NCI-H69 (cell line): ENCODE measurements at regions not wholly inside any gene's neighbourhood (a gene's known extent, or its start where the extent isn't known, plus 50 kb on each side); places are given as distances from the start of the nearest gene placed in this dataset.
A peak's percentile ranks its signal among the peaks of the same experiment; 100 is the strongest.

ENCODE experiments used
- DNase-seq: peaks from one replicate; lab custom pipeline; 2025; lab: John Stamatoyannopoulos, UW

DNA sequence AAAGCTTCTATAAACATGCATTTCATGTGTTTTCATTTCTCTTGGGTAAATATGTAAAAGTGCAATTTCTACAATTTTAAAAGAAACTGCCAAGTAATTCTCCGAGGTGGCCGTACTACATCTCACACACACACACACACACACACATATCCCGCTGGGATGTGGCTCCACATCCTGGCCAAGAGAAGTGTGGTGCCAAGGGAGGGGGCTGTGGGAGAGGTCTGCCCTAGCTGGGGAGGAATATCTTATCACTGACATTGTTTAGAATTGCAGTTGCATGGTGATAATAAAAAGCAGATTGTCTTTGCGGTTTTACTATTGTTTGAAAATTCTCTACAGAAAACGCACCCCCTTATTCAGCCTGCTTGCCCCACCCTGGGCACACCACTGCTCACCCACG lies 558.4 kb downstream of the BNC2 start:
- no peak for DNase-seq

DNA sequence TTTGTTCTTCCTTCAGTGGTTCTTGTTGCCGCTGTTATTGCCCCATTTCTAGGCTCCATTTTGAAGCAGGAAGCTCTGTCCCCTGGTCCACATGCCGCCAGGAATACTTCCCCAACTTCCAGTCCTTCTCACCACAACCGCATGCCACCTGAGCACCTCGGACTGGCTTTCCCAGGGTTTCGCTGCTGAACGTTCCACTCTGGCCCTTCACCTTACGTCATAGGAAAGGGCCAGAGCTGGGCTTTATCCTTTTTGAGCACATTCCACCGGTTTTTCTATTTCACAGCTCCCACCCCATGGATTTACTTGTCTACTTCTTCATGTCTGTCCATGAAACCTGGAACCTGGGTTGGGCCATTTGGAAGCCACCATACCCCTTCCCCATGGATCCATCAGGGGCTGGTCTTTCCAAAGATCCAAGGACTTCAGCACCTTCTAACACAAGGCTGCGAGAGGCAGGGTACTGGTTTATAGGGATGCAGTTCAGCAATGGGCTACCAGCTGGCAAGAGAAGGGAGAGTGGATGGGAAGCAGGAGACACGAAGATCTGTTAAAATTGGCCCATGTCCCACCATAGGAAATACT lies 557.4 kb downstream of the BNC2 start:
- DNase-seq = no peak

DNA sequence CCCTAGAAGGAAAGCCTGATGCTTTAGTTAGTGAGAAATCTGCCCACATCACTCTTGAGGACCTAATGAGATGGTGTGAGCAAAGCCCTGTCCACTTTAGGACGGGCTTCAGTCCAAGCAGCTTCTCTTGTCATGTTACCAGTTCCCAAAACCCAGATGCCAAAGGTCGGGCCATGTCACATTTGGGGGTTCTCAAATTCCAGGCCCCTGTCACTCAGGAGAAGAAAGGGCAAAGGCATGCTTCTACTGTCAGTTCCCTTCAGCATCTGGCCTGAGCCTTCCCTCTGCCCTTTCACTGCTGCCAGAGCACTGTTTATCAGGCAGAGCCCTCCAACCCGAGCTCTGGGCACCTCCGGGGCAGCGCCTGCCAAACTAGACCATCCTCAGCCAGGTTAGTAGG lies 556.0 kb downstream of the BNC2 start:
- no peak for DNase-seq

DNA sequence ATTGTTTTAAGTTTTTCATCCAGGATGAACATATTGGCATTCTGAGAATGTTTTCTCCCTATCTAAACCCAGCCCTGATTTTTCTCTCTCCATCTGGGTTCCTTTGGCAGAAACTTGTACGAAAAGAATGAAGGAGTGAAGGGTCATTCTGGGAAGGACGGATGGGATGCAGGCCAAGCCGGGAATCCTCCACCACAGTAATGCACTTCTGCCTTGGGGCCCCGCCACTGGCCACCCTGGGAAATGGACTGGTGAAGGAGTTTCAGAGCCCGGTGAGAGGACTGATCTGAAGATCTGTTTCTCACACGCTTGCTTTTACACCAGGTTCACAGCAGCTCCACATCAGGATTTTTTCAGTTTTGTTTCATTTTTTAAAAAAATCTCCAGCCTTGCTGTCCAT lies 554.8 kb downstream of the BNC2 start:
- no peak for DNase-seq

DNA sequence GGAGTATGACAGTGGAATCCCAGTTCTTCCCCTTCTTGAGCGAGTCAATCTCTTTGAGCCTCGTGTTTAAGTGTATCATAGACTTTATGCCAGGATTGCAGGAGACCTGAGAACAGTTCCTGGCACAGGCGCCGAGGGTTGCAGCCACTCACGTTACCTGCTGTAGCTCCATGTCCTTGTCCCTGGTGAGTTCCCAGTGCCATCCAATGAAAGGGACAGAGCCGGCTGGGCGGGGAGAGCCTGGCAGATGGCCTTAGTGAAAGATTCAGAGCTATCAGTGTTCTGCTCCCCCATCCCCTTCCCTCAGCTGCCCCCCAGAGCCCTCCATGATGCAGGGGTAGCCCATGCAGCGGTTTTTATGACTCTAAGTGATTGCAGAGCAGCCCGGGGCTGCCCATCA lies 554.0 kb downstream of the BNC2 start:
- peak; percentile 16 for DNase-seq

DNA sequence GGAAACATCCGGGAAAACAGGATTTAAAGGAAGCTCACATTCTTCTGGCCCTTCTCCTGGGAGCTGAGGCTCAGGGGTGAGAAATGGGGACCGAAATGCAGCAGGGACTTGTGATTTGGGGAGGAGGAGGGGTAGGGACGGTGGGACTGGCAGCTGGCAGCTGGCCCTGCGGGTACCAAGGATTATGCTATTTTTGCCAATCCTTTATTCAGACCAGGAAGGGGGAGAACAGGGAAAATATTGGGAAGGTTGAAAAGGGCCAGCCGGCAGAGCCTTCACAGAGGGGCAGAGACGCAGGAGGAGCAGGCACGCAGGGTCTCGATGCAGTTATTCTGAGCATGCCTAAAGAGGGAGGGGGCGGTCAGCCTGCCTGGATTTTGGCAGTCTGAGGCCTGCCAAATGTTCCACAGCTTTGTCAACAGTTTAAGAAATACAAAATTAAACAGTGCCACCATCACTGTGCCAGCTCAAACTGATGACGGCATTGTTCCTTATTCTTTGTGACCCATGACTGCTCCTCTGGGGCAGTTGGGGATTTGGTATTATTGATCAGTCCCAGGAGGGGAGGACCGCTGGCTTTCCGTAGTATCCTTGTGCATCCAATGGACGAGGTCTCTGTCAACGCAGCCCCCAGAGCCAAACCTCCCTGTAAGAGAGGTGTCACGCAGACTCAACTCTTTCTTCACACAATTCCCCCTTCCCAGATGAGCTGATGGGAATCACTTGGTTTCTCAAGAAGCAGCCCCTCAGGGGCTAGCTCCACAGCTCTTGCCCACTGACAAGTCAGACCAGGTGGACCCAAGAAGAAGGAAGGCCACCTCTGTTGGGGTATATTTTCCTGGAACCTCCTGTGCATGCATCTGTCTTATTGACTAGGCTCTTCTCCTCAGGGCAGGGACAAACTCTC lies 553.3 kb downstream of the BNC2 start:
- no peak for DNase-seq

DNA sequence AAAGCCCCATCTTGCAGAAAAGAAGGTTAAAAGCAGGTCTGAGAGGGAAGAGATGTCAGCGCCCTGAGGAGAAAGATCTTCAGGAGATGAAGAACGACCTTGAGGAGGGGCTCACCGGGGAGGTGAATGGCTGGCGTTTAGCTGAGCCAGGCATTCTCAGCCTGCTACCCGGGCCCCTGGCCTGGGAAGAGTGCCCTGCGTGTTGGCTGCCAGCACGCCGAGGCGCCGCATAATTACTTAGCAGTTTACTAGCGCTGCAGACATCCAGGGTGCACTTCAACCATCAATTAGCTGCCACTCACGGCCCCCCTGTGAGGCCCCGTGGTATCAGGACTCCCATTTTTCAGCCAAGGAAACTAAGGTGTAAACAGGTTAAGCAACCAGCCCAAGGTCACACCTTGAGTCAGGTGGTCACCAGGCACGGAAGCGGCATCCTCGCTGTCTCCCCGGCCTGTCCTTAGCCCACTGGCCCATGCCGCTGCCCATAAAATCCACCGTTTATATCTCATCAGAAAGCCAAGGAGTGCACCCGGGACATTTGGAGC lies 551.9 kb downstream of the BNC2 start:
- peak; percentile 71 for DNase-seq

DNA sequence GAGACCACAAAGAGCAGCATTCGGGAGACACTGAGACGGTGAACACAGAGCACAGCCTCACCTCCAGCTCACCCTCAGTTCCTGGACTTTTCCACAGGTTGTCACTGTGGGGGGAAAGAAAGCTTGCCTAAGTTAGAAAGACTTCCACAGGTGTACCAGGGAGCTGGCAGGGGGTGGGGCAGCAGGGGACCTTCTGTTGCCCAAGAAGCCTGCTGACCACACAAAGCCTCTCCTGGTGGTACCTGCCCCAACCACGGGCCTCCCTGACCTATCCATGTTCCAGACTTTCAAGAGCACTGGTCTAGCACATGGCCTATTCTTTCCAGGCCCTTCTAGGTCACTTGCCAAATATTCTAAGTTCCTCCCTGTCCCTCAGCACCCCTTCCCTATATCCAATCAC lies 550.8 kb downstream of the BNC2 start:
- no peak for DNase-seq

DNA sequence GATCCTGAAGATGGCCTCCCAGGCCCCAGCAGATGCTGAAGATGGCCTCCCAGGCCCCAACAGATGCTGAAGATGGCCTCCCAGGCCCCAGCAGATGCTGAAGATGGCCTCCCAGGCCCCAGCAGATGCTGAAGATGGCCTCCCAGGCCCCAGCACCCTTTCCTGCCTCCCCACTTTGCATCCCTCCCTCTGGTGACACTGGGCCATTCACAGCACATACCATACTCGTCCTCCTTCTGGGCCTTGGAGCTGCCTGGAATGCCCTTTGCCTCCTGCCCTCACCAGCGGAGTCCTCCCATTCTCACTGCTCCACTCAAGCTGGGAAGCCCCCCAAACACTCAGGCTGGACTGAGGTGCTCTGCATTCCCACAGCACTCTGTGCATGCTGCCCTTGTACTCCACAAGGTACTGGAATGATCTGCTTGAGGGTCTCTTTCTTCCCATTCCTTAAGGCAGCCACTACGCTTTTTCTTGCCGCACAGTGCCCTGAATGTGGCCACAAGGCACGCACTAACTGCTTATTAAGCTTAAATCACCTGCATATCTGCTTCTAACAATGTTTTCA lies 550.0 kb downstream of the BNC2 start:
- no peak for DNase-seq

DNA sequence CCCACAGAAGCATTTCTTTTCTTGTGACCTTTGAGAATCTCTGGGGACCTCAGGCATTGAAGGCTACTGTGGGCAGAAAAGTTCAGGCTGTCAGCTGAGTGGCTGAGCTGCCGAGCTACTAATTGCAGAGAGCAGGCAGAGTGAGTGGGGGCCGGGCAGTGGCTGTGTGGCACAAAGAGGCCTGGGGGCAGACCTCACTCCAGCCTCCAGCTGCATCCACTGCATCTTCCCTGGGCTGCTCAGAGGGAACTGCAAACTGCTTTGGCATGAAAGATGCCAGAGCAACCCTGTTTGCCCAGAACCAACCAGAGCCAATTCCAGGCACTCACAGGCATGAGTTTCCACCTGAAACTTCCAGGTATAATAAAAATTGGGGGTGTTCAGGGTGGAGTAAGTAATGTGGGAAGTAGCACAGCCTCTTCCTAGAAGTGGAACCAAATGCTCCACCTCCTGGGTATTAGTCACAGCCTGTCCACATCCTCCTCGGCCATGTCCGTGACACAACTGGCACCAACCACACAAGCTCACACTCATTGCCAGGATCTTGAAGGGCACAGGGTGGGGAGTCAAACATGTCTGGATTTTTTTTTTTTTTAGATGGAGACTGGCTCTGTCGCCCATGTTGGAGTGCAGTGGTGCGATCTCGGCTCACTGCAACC lies 548.9 kb downstream of the BNC2 start:
- DNase-seq = no peak

DNA sequence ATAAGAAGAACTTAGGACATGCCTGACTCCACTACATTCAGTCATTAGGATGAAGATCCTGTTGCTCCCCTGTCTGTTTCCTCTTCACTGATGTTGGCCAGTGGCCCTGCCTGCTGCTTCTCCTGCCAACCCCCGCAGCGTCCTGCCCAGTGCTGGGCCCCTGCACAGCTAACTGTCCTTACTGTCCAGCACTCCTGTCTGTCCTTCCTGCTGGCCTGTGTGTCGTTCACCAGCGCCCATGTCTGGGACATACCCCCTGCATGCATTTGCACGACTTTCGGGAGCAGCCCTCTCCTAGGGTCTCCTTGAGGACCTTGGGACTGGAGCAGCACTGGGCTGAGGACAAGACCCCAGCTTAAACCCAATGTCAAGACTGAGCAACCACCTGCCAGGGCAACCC lies 547.6 kb downstream of the BNC2 start:
- no peak for DNase-seq

DNA sequence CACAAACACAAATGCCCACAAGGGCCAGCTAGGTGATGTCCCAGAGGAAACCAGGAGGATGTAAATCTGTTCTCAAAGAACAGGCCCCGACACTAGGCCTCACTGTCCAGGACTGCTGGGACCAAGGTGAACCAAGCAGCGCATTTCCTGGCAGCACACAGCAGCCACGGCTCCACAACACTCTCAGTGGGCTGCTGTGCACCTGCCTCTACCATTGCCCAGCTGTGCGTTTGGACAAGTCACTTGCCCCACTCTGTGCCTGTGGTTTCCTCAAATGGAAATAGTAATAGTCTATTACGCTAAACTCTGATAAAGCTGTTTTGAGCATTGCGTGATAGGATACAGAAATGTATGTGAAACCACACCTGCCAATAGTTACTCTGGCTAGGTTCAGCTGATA lies 544.5 kb downstream of the BNC2 start:
- no peak for DNase-seq

DNA sequence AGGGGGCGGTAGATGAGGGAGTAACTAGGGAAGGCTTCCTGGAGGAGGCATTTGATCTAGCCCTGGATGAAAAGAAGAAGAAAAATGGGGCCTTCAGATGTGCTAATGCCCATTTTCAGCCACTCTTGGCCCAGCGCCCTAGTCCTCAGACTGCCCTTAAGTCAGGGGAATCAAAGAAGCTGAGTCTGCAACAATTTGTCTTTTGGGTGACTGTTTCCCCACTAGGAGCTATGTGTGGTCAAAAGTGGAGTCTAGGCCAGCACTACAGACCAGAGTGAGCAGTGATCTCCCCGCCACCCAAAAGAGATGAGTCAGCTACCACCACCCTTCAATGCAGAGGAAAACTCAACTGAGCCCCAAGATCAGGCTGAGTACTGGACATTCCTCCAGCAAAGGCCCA lies 542.1 kb downstream of the BNC2 start:
- no peak for DNase-seq

DNA sequence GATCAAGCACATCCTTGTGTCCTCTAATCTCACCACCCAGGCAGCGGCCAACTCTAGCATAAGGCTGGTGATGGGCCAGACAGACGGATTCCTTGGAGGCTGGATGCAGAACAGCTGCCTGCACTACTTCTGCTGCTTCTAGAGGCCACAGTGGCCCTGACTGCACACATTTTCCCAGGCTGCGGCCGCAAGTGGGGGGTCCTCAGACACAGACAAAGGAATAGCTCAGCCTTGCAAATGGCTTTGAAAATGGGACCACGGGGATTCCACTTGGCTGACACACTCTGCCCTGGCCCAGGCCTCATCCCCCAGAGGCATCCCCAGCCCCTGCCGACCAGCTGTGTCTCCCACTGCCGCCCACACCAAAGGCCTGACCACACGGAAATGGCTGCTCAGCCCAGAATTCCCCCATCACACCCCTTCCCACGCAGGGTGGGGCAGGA lies 540.8 kb downstream of the BNC2 start:
- no peak for DNase-seq

DNA sequence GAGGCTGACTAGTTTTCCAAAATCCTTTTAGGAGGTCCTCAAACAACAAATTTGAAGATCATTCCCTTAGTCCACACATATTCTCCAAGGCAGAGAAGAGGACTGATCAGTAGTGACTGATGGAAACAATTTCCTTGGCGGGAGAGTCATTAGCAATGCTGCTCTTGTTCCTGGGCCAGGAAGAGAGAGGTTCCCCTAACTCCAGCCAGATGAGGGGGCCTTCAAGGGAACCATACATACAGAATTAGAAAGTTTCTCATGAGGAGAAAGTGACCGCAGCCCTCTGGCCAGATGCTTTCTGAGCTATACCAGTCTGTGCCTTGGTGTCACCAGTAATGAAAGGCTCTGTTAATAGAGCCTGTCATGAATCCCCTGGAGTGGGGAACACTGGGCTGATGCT lies 539.4 kb downstream of the BNC2 start:
- DNase-seq = no peak

DNA sequence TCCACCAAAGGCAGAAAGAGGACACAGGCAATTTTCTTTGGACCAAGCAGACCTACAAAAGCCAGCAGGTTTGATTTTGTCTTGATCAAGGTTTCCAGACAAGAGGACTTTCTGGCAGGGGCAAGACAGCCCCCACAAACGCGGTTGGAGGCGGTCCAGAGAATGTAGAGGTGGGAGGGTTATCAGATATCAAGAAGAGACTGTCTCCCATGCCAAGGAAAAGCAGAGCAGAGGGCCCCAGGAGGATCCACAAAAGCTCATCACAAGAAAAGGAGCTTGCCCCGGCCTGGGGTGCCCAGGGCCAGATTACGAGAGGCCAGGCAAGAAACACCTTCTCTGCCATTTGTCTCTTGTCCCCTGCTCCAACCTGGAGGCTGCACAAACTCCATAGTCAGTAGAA lies 538.9 kb downstream of the BNC2 start:
- no peak for DNase-seq

DNA sequence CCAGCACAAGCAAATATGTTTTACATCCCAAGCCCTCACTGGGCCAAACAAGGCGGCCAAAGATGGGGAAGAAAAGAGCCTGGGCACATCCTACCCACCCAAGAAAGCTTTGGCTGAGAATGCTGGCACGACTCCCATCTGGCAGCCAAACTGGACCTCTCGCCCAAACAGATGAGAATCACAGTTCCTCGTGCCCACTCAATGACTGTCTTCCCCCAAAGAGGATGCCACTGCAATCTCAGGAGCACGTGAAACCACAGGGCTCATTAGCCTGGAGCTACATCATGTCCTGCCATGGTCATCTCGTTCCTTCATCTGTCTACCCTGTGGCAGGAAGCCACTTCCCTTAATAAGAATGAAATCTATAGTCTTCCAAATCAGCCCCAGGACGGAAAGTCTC lies 536.8 kb downstream of the BNC2 start:
- DNase-seq = no peak

DNA sequence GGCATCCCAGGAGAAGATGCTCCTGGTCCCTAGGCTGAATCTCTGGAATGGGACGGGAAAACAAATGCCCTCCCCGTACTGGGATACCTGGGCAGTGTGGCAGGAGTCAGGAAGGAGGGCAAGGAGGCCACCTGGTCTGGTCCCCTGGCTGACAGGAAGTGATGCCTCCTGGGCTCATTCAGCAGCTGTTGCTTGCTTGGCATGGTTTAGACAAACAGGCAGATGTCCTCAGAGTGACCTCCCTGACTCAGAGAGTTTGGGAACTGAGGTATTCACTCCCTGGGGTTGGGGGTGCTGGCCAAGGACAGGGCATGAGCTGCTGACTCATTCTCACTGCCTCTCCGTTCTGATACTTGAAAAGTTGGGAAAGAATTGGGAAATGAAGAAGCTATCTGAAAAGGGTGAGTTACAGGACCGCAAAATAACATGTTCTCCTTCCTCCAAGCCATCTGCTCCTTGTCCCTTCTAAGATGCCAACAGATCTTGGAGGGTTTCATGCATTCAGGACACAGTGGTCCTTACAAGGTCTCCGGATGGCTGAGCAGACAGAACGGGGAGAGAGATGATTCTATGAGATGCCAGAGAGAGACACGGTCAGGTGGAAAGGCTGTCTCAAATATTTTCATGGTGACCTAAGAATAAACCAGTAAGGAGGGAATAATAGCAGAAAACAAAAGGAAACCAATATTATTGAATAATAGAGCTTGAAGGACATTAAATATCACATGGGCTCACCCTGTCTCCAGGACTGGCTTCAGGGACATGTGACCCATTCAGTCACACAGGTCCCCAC lies 534.5 kb downstream of the BNC2 start:
- peak; percentile 48 for DNase-seq

DNA sequence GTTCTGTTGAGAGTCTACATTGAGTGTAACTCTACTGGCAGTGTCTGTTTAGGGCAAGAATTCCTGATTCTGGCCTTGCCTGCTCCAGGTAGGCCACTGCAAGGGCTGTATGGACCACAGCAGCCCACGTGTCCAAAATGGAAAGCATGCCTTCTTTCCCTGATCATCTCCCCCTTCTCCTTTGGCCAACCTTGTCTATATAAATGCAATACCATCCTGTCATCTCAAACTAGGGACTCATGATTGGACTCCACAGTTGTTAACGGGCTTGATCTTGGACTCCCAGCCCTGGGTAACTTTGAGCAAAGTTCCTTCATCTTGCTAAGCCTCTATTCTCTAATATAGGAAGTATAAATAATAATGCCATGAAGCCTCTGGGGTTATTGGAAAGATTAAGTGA lies 533.6 kb downstream of the BNC2 start:
- DNase-seq = no peak

DNA sequence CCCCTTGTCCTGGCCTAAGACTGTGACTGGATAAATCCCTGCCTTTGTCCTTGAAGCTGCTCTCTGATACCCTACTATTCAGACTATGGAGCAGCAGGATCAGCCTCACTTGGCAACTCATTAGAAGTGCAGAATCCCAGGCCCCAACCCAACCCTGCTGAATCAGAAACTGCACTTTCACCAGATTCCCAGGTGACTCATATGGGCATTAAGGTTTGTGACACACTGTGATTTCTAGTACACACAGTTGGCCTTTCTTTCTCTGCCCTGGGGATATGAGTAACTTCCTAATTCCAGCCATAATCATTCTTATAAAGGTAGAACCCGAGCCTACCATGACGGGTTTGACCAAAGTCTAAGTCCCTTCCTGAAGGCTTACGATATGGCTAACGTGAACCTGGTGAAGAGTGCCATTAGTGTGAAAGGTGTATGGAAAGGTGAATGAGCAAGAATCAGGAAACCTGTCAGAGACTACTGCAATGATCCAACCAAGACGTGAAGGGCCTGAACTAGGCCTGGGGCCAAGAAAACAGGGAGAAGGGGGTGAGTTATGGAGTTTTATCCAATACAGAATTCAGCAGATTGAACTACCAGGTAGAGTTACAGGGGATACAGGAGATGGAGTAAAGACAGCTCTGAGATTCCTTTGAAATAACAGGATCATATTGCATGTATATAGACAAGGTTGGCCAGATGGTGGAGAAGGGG lies 533.0 kb downstream of the BNC2 start:
- DNase-seq = peak; percentile 26

DNA sequence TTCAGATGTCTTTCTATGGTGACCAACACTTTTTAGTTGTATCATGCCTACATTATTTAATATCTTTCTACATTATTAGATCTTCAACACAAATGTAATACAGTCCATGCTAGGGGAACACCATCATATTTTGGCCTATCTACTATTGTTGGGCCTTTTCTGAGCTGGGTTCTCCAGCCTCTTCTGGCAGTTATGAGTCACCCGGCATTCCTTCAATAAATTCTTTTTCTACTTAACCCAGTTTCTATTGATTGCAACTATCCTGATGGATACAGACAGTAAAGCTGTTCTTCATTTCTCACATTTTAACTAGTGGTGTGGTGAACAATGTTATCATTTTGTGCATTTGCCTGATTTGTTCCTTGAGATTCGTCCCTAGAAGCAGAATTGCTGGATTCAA lies 529.3 kb downstream of the BNC2 start:
- no peak for DNase-seq
